ENCODE measurements at regions not wholly inside any gene's neighbourhood (a gene's known extent, or its start where the extent isn't known, plus 50 kb on each side); places are given as distances from the start of the nearest gene placed in this dataset.
A peak's percentile ranks its signal among the peaks of the same experiment; 100 is the strongest.

DNA sequence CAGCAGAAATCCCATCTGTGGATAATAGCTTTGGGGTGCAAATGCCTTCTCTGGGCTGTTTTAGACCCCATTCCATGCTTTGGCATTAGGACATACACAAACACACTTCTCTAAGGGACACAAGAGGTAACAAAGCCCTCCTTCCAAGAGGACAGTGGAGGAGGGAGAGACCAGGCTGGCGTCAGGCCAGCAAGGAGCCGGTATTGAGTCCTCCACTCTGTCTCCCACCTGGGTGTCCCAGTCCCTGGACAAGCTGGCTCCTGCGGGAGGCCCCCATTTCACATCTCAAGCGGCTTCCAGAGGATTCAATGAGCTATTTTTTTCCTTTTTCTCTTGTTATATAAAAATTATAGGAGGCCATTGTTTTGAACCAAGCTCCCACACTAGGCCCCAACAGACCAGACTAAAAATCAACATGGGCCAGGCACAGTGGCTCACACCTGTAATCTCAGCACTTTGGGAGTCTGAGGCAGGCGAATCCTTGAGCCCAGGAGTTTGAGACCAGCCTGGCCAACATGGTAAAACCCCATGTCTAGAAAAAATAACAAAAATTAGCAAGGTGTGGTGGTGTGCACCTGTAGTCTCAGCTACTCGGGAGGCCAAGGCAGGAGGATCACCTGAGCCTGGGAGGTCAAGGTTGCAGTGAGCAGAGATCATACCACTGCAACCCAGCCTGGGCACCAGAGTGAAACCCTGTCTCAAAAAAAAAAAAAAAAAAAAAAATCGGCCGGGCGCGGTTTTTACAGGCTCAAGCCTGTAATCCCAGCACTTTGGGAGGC, 142.9 kb downstream of the TOMM20 start (continued):
- TF ChIP-seq ZNF146 (CRISPR knock-in tag; IDR thresholded peaks at IDR 0.05; ENCODE audit: unreplicated experiment) (no peak), HDAC8 (tag; IDR thresholded peaks at IDR 0.05) (no peak), ZNF589 (CRISPR knock-in tag; IDR thresholded peaks at IDR 0.05; ENCODE audit: low read depth) (0 out of 2 replicates have a peak, but pooled peaks have one; percentile 9), NFIC (IDR thresholded peaks at IDR 0.05) (peak; percentile 66), PYGO2 (tag; IDR thresholded peaks at IDR 0.05) (no peak), USF1 (CRISPR knock-in tag; IDR thresholded peaks at IDR 0.05) (no peak), NR4A1 (CRISPR knock-in tag; IDR thresholded peaks at IDR 0.05) (no peak), NR4A1 (tag; IDR thresholded peaks at IDR 0.05) (no peak)

DNA sequence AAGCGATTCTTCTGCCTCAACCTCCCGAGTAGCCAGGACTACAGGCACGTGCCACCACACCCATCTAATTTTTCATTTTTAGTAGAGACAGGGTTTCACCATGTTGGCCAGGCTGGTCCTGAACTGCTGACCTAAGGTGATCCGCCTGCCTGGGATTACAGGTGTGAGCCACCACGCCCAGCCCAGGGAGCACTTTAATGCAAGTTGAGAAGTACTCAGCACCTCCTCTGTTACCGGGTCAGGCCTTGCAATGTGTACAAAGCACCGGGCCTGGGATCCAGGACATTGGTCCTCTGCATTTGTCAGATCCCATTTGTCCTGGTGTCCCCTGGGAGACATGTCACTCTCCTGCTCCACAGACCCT, 143.6 kb downstream of the TOMM20 start:
- TF ChIP-seq HLTF (IDR thresholded peaks at IDR 0.05), result 0 out of 2 replicates have a peak, but pooled peaks have one; percentile 2
- TF ChIP-seq NR2F6 (CRISPR knock-in tag; IDR thresholded peaks at IDR 0.05), result no peak
- no peak for TF ChIP-seq PRPF4 (IDR thresholded peaks at IDR 0.05; ENCODE audit: insufficient read depth, low read depth, low read length, poor library complexity, severe bottlenecking)
- Histone ChIP-seq H3K9me3 (replicated peaks; ENCODE audit: control insufficient read depth, insufficient read depth, low read depth, low read length) (no peaks in the 10 kb centered on the region), H3K4me1 (replicated peaks in 1 of 2; ENCODE audit: control insufficient read depth in 2 of 2, insufficient read depth in 2 of 2, low read length in 2 of 2) (peaks cover 29 to 55% of the 10 kb centered on the region in 2 experiments), H3K36me3 (ENCODE audit: control insufficient read depth, insufficient read depth, low read length) (no peaks in the 10 kb centered on the region), H3K27me3 (ENCODE audit: control insufficient read depth in 2 of 2, insufficient read depth in 2 of 2, low read length in 2 of 2) (no peaks in the 10 kb centered on the region), H3K79me2 (ENCODE audit: control insufficient read depth, insufficient read depth, low read length) (no peaks in the 10 kb centered on the region), H3K27ac (ENCODE audit: extremely low read depth, low read depth, low read length) (no peak overlapping the region), H2AFZ (ENCODE audit: low read depth, low read length) (peak overlapping the region; percentile 90), H3K4me3 (no peak overlapping the region), H3K9me1 (ENCODE audit: control insufficient read depth, insufficient read depth, low read length) (no peaks in the 10 kb centered on the region), H3K4me2 (ENCODE audit: insufficient read depth, low read length) (no peak overlapping the region), H4K20me1 (replicated peaks; ENCODE audit: control insufficient read depth, insufficient read depth, low read length) (no peaks in the 10 kb centered on the region), H3K9ac (ENCODE audit: insufficient read depth in 1 of 2, low read depth in 2 of 2, low read length in 2 of 2) (no peak overlapping the region)
- DNase-seq (ENCODE audit: extremely low read depth in 1 of 4, low spot score in 3 of 4), result no peak
- FAIRE-seq, result no peak
- ChIA-PET POLR2A (interaction anchor here (1.1 kb wide), 1 partner anchor 10 kb away, joined by 4 read pairs; no protein-coding TSS in a partner anchor), CTCF (ENCODE audit: low intra/inter-chr PET ratio) (no interaction called here)
- 83% methylated on average over 7 of the region's 7 CpGs for WGBS (ENCODE audit: insufficient coverage, low coverage, missing lambda C conversion rate)
- no peak for ATAC-seq
- in situ Hi-C loops (cut with MboI), result no loop called here
- intact Hi-C loops (cut with micrococcal nuclease), result loop anchor here (2.0 kb wide), 1 partner anchor 72 kb away; no protein-coding TSS in a partner anchor
- BruUV-seq (replicated peaks), result no TSS peak

Data from K562 (cell line).